LNCaP clone FGC (cell line): ENCODE measurements at regions not wholly inside any gene's neighbourhood (a gene's known extent, or its start where the extent isn't known, plus 50 kb on each side); places are given as distances from the start of the nearest gene placed in this dataset.

ENCODE experiments used
- DNase-seq: peaks from one replicate; pipeline ENCODE4 v3.0.0-alpha.2; 2011; ENCODE audit warnings: low read depth
- H3K4me3 ChIP-seq: 2 replicates; pipeline ENCODE4 v1.5.1; 2011; ENCODE audit warnings: mild to moderate bottlenecking, low read depth, low read length, control low read depth
- TF ChIP-seq, protein P1 (sequence below): IDR thresholded peaks from 2 replicates; pipeline ENCODE4 v1.5.1; 2012; ENCODE audit warnings: mild to moderate bottlenecking; ENCODE audit not compliant: control insufficient read depth, insufficient read depth; ENCODE audit errors: extremely low read depth

GRCh38 chr6:19319005-19319404 is 518.2 kb upstream of the ID4 start:
- DNase-seq: no peak
- no peak overlapping the region for H3K4me3 ChIP-seq
- TF ChIP-seq, protein P1, sequence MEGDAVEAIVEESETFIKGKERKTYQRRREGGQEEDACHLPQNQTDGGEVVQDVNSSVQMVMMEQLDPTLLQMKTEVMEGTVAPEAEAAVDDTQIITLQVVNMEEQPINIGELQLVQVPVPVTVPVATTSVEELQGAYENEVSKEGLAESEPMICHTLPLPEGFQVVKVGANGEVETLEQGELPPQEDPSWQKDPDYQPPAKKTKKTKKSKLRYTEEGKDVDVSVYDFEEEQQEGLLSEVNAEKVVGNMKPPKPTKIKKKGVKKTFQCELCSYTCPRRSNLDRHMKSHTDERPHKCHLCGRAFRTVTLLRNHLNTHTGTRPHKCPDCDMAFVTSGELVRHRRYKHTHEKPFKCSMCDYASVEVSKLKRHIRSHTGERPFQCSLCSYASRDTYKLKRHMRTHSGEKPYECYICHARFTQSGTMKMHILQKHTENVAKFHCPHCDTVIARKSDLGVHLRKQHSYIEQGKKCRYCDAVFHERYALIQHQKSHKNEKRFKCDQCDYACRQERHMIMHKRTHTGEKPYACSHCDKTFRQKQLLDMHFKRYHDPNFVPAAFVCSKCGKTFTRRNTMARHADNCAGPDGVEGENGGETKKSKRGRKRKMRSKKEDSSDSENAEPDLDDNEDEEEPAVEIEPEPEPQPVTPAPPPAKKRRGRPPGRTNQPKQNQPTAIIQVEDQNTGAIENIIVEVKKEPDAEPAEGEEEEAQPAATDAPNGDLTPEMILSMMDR: no peak

DNA sequence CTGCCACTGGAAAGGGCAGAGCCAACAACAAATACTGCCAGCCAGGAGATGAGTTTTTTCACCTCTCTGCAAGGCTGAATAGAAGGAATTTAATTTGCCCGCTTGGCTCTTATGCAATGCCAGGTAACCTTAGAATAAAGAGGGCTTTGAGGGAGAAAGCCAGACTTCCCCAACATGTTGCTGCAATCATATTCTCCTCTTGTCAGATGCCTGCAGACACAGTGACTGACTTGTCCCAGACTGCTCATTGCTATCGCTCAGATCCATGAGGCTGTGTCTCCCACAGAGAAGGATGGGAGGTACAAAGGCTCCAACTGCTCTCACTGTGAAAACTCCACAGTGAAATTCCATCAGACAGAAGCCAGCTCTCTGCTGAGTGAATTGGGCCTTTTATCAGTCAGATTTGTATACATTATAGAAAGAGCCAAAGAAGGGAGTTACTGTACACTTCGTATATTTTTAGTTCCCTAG is 517.0 kb upstream of the ID4 start:
- no peak overlapping the region for H3K4me3 ChIP-seq
- DNase-seq: no peak
- TF ChIP-seq, protein P1: no peak

- no peak for DNase-seq
- TF ChIP-seq, protein P1: 0 out of 2 replicates have a peak, but pooled peaks have one; percentile 9
- no peak overlapping the region for H3K4me3 ChIP-seq
Measured at GRCh38 chr6:19322691-19323485, 514.3 kb upstream of the ID4 start.

- no peak overlapping the region for H3K4me3 ChIP-seq
- DNase-seq: no peak
- TF ChIP-seq, protein P1: no peak
Measured at GRCh38 chr6:19324376-19324775, 512.8 kb upstream of the ID4 start.

- TF ChIP-seq, protein P1: no peak
- DNase-seq: no peak
- H3K4me3 ChIP-seq: no peak overlapping the region
Measured at GRCh38 chr6:19325335-19325789, 511.8 kb upstream of the ID4 start.

- TF ChIP-seq, protein P1: no peak
- no peak for DNase-seq
- no peak overlapping the region for H3K4me3 ChIP-seq
Measured at GRCh38 chr6:19327241-19327640, 509.9 kb upstream of the ID4 start.
